GM12878 (cell line): ENCODE measurements at regions not wholly inside any gene's neighbourhood (a gene's known extent, or its start where the extent isn't known, plus 50 kb on each side); places are given as distances from the start of the nearest gene placed in this dataset.

ENCODE experiments used
- ATAC-seq: fragments of 200-7000 bp; cut with Tn5 transposase; 3 replicates; pipeline ENCODE4 v1.9.1; 2020; ENCODE audit warnings: mild to moderate bottlenecking, moderate library complexity
- BruUV-seq: library from RNA; stranded (reverse); fragments of 400-500 nt; replicated peaks from 2 replicates; lab custom pipeline; 2021; lab: Mats Ljungman, UMichigan
- CTCF ChIA-PET: fragments of 300-600 bp; sonication (Branson Sonifier 250); formaldehyde crosslinking; extraction: SDS; loops from one replicate; lab custom pipeline; 2021; ENCODE audit warnings: inconsistent platforms; lab: Yijun Ruan, JAX
- POLR2A ChIA-PET: fragments of 350-600 bp; formaldehyde crosslinking; extraction: SDS; loops from one replicate; lab custom pipeline; 2021; ENCODE audit warnings: inconsistent platforms; lab: Charles Lee
- RAD21 ChIA-PET: fragments of 300-600 bp; sonication (Branson Sonifier 250); formaldehyde crosslinking; loops from one replicate; lab custom pipeline; 2023; ENCODE audit warnings: antibody characterized with exemption; ENCODE audit not compliant: unreplicated experiment; lab: Charles Lee
- SMC1A ChIA-PET: fragments of 300-600 bp; sonication (Branson Sonifier 250); formaldehyde crosslinking; loops from one replicate; lab custom pipeline; 2023; ENCODE audit not compliant: unreplicated experiment, uncharacterized antibody; lab: Charles Lee
- DNase-seq: peaks from one replicate; pipeline ENCODE4 v3.0.0-alpha.2; 2011; ENCODE audit warnings: low read depth, low spot score
- FAIRE-seq: peaks from 3 replicates; lab custom pipeline; 2011; peaks lifted over from hg19 to GRCh38; lab: Jason Lieb, UNC
- H2AFZ ChIP-seq: 2 replicates; pipeline ENCODE4 v1.6.0; 2011; ENCODE audit warnings: low read depth, low read length, control low read depth; ENCODE audit not compliant: control insufficient read depth
- H3K27ac ChIP-seq: 2 replicates; pipeline ENCODE4 v1.5.1; 2011; ENCODE audit warnings: control low read depth; ENCODE audit not compliant: control insufficient read depth, insufficient read depth
- H3K27me3 ChIP-seq, 2 experiments: replicated peaks in 1 of 2; 2 replicates each; pipeline versions ENCODE4 v1.6.0 to v1.6.1; 2011; ENCODE audit warnings: low read length in 1 of 2; ENCODE audit not compliant: control insufficient read depth in 2 of 2, insufficient read depth in 2 of 2
- H3K36me3 ChIP-seq, 2 experiments: 2 replicates each; pipeline ENCODE4 v1.5.1; 2011; ENCODE audit warnings: low read length in 1 of 2; ENCODE audit not compliant: control insufficient read depth in 2 of 2, insufficient read depth in 2 of 2
- H3K4me1 ChIP-seq: 2 replicates; pipeline ENCODE4 v1.6.1; 2011; ENCODE audit warnings: mild to moderate bottlenecking, low read length, moderate library complexity, mixed read lengths; ENCODE audit not compliant: control insufficient read depth, insufficient read depth
- H3K4me2 ChIP-seq: 2 replicates; pipeline ENCODE4 v1.6.0; 2011; ENCODE audit warnings: control low read depth; ENCODE audit not compliant: control insufficient read depth, insufficient read depth
- H3K4me3 ChIP-seq: fragments of 200-600 bp; sonication (generic); 2 replicates; pipeline ENCODE4 v1.5.1; 2016
- H3K79me2 ChIP-seq: 2 replicates; pipeline ENCODE4 v1.6.0; 2011; ENCODE audit warnings: low read length; ENCODE audit not compliant: control insufficient read depth, insufficient read depth
- H3K9ac ChIP-seq: 2 replicates; pipeline ENCODE4 v1.8.0; 2011; ENCODE audit warnings: low read length, control low read depth, mixed read lengths; ENCODE audit not compliant: control insufficient read depth, insufficient read depth
- H3K9me3 ChIP-seq: replicated peaks from 3 replicates; pipeline ENCODE4 v1.5.1; 2011; ENCODE audit warnings: mild to moderate bottlenecking, low read length; ENCODE audit not compliant: control insufficient read depth, insufficient read depth
- H4K20me1 ChIP-seq: 2 replicates; pipeline ENCODE4 v1.6.0; 2011; ENCODE audit not compliant: control insufficient read depth, insufficient read depth
- CBX5 ChIP-seq: sonication (generic); IDR thresholded peaks from 2 replicates; pipeline ENCODE4 v1.6.1; 2016; ENCODE audit warnings: low read depth, moderate library complexity, mild to moderate bottlenecking, inconsistent platforms
- CTCF ChIP-seq, 3 experiments: IDR thresholded peaks in 2 of 3; conservative IDR thresholded peaks in 1 of 3; 2 replicates each; pipeline ENCODE4 v1.5.1; 2011; ENCODE audit warnings: low read depth in 3 of 3, low read length in 3 of 3, mild to moderate bottlenecking in 3 of 3, control low read depth in 2 of 3, moderate library complexity in 2 of 3, inconsistent platforms in 1 of 3, mixed read lengths in 1 of 3; ENCODE audit not compliant: control insufficient read depth in 2 of 3, insufficient read depth in 1 of 3; ENCODE audit errors: extremely low read depth in 1 of 3
- EGR1 ChIP-seq, 2 experiments: IDR thresholded peaks; 1 replicate in 1 of 2; 2 replicates in 1 of 2; pipeline ENCODE4 v1.6.1; 2011 to 2012; ENCODE audit warnings: low read depth in 2 of 2, low read length in 2 of 2, borderline replicate concordance in 1 of 2, mild to moderate bottlenecking in 1 of 2, moderate library complexity in 1 of 2
- NR2C2 ChIP-seq: IDR thresholded peaks from 2 replicates; pipeline ENCODE4 v1.6.1; 2011; ENCODE audit warnings: borderline replicate concordance, low read depth; ENCODE audit not compliant: control insufficient read depth, insufficient read length
- RAD21 ChIP-seq: IDR thresholded peaks from 2 replicates; pipeline ENCODE4 v1.6.1; 2011; ENCODE audit warnings: mild to moderate bottlenecking, low read depth, low read length, moderate library complexity; ENCODE audit not compliant: insufficient read depth
- RELA ChIP-seq: fragments of 450-650 bp; IDR thresholded peaks from 2 replicates; pipeline ENCODE4 v1.8.0; 2014; ENCODE audit warnings: borderline replicate concordance; ENCODE audit not compliant: partially characterized antibody
- ZNF217 ChIP-seq: fragments of 450-650 bp; IDR thresholded peaks from 2 replicates; pipeline ENCODE4 v1.6.1; 2017; ENCODE audit warnings: antibody characterized with exemption, mild to moderate bottlenecking
- WGBS: methylation state at CpG from one replicate; pipeline ENCODE4 v1.1.6; 2016; ENCODE audit warnings: low lambda C conversion rate; ENCODE audit not compliant: insufficient replicate concordance, insufficient coverage; ENCODE audit errors: missing lambda C conversion rate; 5-methylcytosine and 5-hydroxymethylcytosine counted together
- in situ Hi-C: fragments of 300-500 bp; cut with MboI; formaldehyde crosslinking; loops from 9 replicates; pipeline ENCODE4 v1.14.3; 2018; ENCODE audit warnings: mixed read lengths
- intact Hi-C: fragments of 100-400 bp; cut with micrococcal nuclease; formaldehyde crosslinking; loops from one replicate; pipeline ENCODE4 v1.14.2; 2022; ENCODE audit not compliant: unreplicated experiment

GRCh38 chr18:60667016-60667415 is 294.4 kb upstream of the MC4R start (continued):
- no peak for TF ChIP-seq RELA
- TF ChIP-seq NR2C2: no peak
- no peak for TF ChIP-seq EGR1 (IDR thresholded peaks at IDR 0.05; ENCODE audit: borderline replicate concordance in 1 of 2, low read depth in 2 of 2, low read length in 2 of 2)

GRCh38 chr18:60668583-60668982 is 296.0 kb upstream of the MC4R start:
- Histone ChIP-seq H3K27me3 (no peaks in the 10 kb centered on the region; a peak in 1 of 4 replicates), H3K4me2 (no peak overlapping the region), H3K79me2 (no peaks in the 10 kb centered on the region), H3K9ac (no peak overlapping the region), H4K20me1 (no peaks in the 10 kb centered on the region), H3K9me3 (no peaks in the 10 kb centered on the region), H3K27ac (no peak overlapping the region), H3K4me3 (no peak overlapping the region), H2AFZ (no peak overlapping the region), H3K4me1 (no peaks in the 10 kb centered on the region), H3K36me3 (no peaks in the 10 kb centered on the region)
- SMC1A ChIA-PET: no interaction called here
- ATAC-seq (no peak), DNase-seq (no peak), FAIRE-seq (no peak)
- intact Hi-C loops: no loop called here
- in situ Hi-C loops: no loop called here
- 0 out of 2 replicates have a peak, but pooled peaks have one; percentile 14 for TF ChIP-seq RAD21
- TF ChIP-seq CTCF (IDR thresholded peaks at IDR 0.05 in 2 of 3, conservative IDR thresholded peaks at IDR 0.05 in 1 of 3; ENCODE audit: control insufficient read depth in 2 of 3, extremely low read depth in 1 of 3, insufficient read depth in 1 of 3, low read depth in 3 of 3, low read length in 3 of 3): peak in 1 of 3 experiments; percentile 12; a peak in 1 of 6 replicates
- TF ChIP-seq CBX5: no peak
- TF ChIP-seq ZNF217: no peak
- CTCF ChIA-PET: no interaction called here
- RAD21 ChIA-PET: no interaction called here
- BruUV-seq: no TSS peak
- 48% methylated on average over 4 of the region's 4 CpGs for WGBS
- POLR2A ChIA-PET: no interaction called here
